ENCODE measurements at regions not wholly inside any gene's neighbourhood (a gene's known extent, or its start where the extent isn't known, plus 50 kb on each side); places are given as distances from the start of the nearest gene placed in this dataset.

GRCh38 chr9:7906783-7907550, 107.4 kb upstream of the DMAC1 start:
- H3K4me3 ChIP-seq (ENCODE audit: low read length), result no peak overlapping the region
- no peak for TF ChIP-seq CTCF (conservative IDR thresholded peaks at IDR 0.05; ENCODE audit: low read depth, low read length)
- no peak for DNase-seq (ENCODE audit: low read depth)

- no peak overlapping the region for H3K4me3 ChIP-seq (ENCODE audit: low read length)
- no peak for TF ChIP-seq CTCF (conservative IDR thresholded peaks at IDR 0.05; ENCODE audit: low read depth, low read length)
Observed at GRCh38 chr9:7901621-7902020, 102.0 kb upstream of the DMAC1 start.

GRCh38 chr9:7900541-7900940, 101.0 kb upstream of the DMAC1 start:
- DNase-seq (ENCODE audit: low read depth), result no peak
- no peak for TF ChIP-seq CTCF (conservative IDR thresholded peaks at IDR 0.05; ENCODE audit: low read depth, low read length)
- no peak overlapping the region for H3K4me3 ChIP-seq (ENCODE audit: low read length)

More at GRCh38 chr9:7901621-7902020, 102.0 kb upstream of the DMAC1 start:
- DNase-seq (ENCODE audit: low read depth), result no peak

- no peak for DNase-seq (ENCODE audit: low read depth)
- no peak overlapping the region for H3K4me3 ChIP-seq (ENCODE audit: low read length)
- no peak for TF ChIP-seq CTCF (conservative IDR thresholded peaks at IDR 0.05; ENCODE audit: low read depth, low read length)
Observed at GRCh38 chr9:7899753-7900152, 100.2 kb upstream of the DMAC1 start.

GRCh38 chr9:7894231-7894630, 94.7 kb upstream of the DMAC1 start:
- DNase-seq (ENCODE audit: low read depth), result no peak

GRCh38 chr9:7892975-7893374, 93.4 kb upstream of the DMAC1 start:
- no peak for DNase-seq (ENCODE audit: low read depth)
- TF ChIP-seq CTCF (conservative IDR thresholded peaks at IDR 0.05; ENCODE audit: low read depth, low read length), result no peak
- no peak overlapping the region for H3K4me3 ChIP-seq (ENCODE audit: low read length)

More at GRCh38 chr9:7894231-7894630, 94.7 kb upstream of the DMAC1 start:
- TF ChIP-seq CTCF (conservative IDR thresholded peaks at IDR 0.05; ENCODE audit: low read depth, low read length), result no peak
- no peak overlapping the region for H3K4me3 ChIP-seq (ENCODE audit: low read length)

- no peak for TF ChIP-seq CTCF (conservative IDR thresholded peaks at IDR 0.05; ENCODE audit: low read depth, low read length)
- H3K4me3 ChIP-seq (ENCODE audit: low read length), result no peak overlapping the region
- peak; percentile 34 for DNase-seq (ENCODE audit: low read depth)
Observed at GRCh38 chr9:7879551-7880245, 80.1 kb upstream of the DMAC1 start.

Data from retinal pigment epithelial cell (primary cell).